Activated naive CD8-positive, alpha-beta T cell treated with anti-CD3 and anti-CD28 coated beads, Interleukin-2, amount 10 ng/mL, durations not matched to agents 7 days and 5 days (primary cell): ENCODE measurements at regions not wholly inside any gene's neighbourhood (a gene's known extent, or its start where the extent isn't known, plus 50 kb on each side); places are given as distances from the start of the nearest gene placed in this dataset.
"Not testable (repeated sequence)": the region's sequence is repeated elsewhere in the genome, so short reads cannot be mapped to it uniquely, and the experiment has no call there.

ENCODE experiments used
- ATAC-seq: fragments of 150-1000 bp; cut with Tn5 transposase; one replicate; pipeline ENCODE4 v1.10.0; 2021; ENCODE audit warnings: low read depth, moderate library complexity
- POLR2A ChIA-PET: fragments of 350-600 bp; sonication (Branson Sonifier 250); formaldehyde crosslinking; loops from one replicate; lab custom pipeline; 2021; ENCODE audit warnings: antibody characterized with exemption; lab: Charles Lee
- DNase-seq: peaks from one replicate; pipeline ENCODE4 v3.0.0; 2021
- H3K27ac Mint-ChIP-seq: one replicate; pipeline ENCODE4 v1.8.0; 2022; ENCODE audit warnings: mild to moderate bottlenecking, mixed read lengths
- H3K27me3 Mint-ChIP-seq: one replicate; pipeline ENCODE4 v1.8.0; 2022; ENCODE audit warnings: mild to moderate bottlenecking, moderate library complexity, mixed read lengths
- H3K36me3 Mint-ChIP-seq: one replicate; pipeline ENCODE4 v1.8.0; 2021; ENCODE audit warnings: mild to moderate bottlenecking, mixed read lengths
- H3K4me1 Mint-ChIP-seq: one replicate; pipeline ENCODE4 v1.8.0; 2021; ENCODE audit warnings: mixed read lengths
- H3K4me3 Mint-ChIP-seq: one replicate; pipeline ENCODE4 v1.8.0; 2022; ENCODE audit warnings: mild to moderate bottlenecking, moderate library complexity, mixed read lengths
- H3K9me3 Mint-ChIP-seq: one replicate; pipeline ENCODE4 v1.8.0; 2021; ENCODE audit warnings: mixed read lengths

- DNase-seq, result no peak
- H3K27me3 Mint-ChIP-seq, result peaks cover 3% of the 10 kb centered on the region
- H3K27ac Mint-ChIP-seq, result no peak overlapping the region
- no peaks in the 10 kb centered on the region for H3K9me3 Mint-ChIP-seq
- no peaks in the 10 kb centered on the region for H3K4me1 Mint-ChIP-seq
- no peaks in the 10 kb centered on the region for H3K36me3 Mint-ChIP-seq
- ATAC-seq, result no peak
- H3K4me3 Mint-ChIP-seq, result no peak overlapping the region
- POLR2A ChIA-PET, result no interaction called here
These were observed 90.2 kb downstream of the DNAJB9 start for GRCh38 chr7:108659867-108660266.

- POLR2A ChIA-PET, result no interaction called here
- H3K27ac Mint-ChIP-seq, result no peak overlapping the region
- ATAC-seq (no peak), DNase-seq (no peak)
- peaks cover 3% of the 10 kb centered on the region for H3K27me3 Mint-ChIP-seq
- H3K4me1 Mint-ChIP-seq, result no peaks in the 10 kb centered on the region
- H3K36me3 Mint-ChIP-seq, result no peaks in the 10 kb centered on the region
- no peaks in the 10 kb centered on the region for H3K9me3 Mint-ChIP-seq
- no peak overlapping the region for H3K4me3 Mint-ChIP-seq
These were observed 90.8 kb downstream of the DNAJB9 start for GRCh38 chr7:108660465-108660864.

- H3K9me3 Mint-ChIP-seq, result no peaks in the 10 kb centered on the region
- no peak for DNase-seq
- H3K36me3 Mint-ChIP-seq, result no peaks in the 10 kb centered on the region
- H3K4me1 Mint-ChIP-seq, result no peaks in the 10 kb centered on the region
- no peak for ATAC-seq
- POLR2A ChIA-PET, result no interaction called here
- H3K4me3 Mint-ChIP-seq, result no peak overlapping the region
- H3K27ac Mint-ChIP-seq, result no peak overlapping the region
- H3K27me3 Mint-ChIP-seq, result peaks cover 7% of the 10 kb centered on the region
These were observed 93.2 kb downstream of the DNAJB9 start for GRCh38 chr7:108662783-108663362.

- Mint-ChIP-seq H3K4me1 (no peaks in the 10 kb centered on the region), H3K36me3 (no peaks in the 10 kb centered on the region)
These were observed 94.0 kb downstream of the DNAJB9 start for GRCh38 chr7:108663701-108664100.

GRCh38 chr7:108667216-108667615 lies 97.5 kb downstream of the DNAJB9 start:
- POLR2A ChIA-PET, result no interaction called here
- DNase-seq (no peak), ATAC-seq (no peak)
- peaks cover 2% of the 10 kb centered on the region for H3K9me3 Mint-ChIP-seq
- no peak overlapping the region for H3K27ac Mint-ChIP-seq
- peaks cover 7% of the 10 kb centered on the region for H3K27me3 Mint-ChIP-seq
- no peaks in the 10 kb centered on the region for H3K36me3 Mint-ChIP-seq
- H3K4me3 Mint-ChIP-seq, result no peak overlapping the region
- no peaks in the 10 kb centered on the region for H3K4me1 Mint-ChIP-seq

More at GRCh38 chr7:108663701-108664100, 94.0 kb downstream of the DNAJB9 start:
- H3K27ac Mint-ChIP-seq, result no peak overlapping the region
- ATAC-seq (no peak), DNase-seq (no peak)
- H3K4me3 Mint-ChIP-seq, result no peak overlapping the region
- no peaks in the 10 kb centered on the region for H3K9me3 Mint-ChIP-seq
- POLR2A ChIA-PET, result no interaction called here
- peaks cover 7% of the 10 kb centered on the region for H3K27me3 Mint-ChIP-seq

- Mint-ChIP-seq H3K36me3 (no peaks in the 10 kb centered on the region), H3K27ac (no peak overlapping the region), H3K9me3 (peaks cover 2% of the 10 kb centered on the region), H3K4me1 (no peaks in the 10 kb centered on the region), H3K4me3 (no peak overlapping the region), H3K27me3 (peaks cover 4% of the 10 kb centered on the region)
- ATAC-seq (no peak), DNase-seq (no peak)
- POLR2A ChIA-PET, result no interaction called here
These were observed 100.3 kb downstream of the DNAJB9 start for GRCh38 chr7:108669958-108670357.

GRCh38 chr7:108673699-108674098 lies 104.0 kb downstream of the DNAJB9 start:
- H3K36me3 Mint-ChIP-seq, H3K9me3 Mint-ChIP-seq, H3K4me3 Mint-ChIP-seq, DNase-seq, H3K27me3 Mint-ChIP-seq, POLR2A ChIA-PET, H3K27ac Mint-ChIP-seq, ATAC-seq, H3K4me1 Mint-ChIP-seq: not testable (repeated sequence)

- Mint-ChIP-seq H3K36me3 (no peaks in the 10 kb centered on the region), H3K27ac (no peak overlapping the region), H3K4me3 (no peak overlapping the region), H3K4me1 (no peaks in the 10 kb centered on the region), H3K27me3 (no peaks in the 10 kb centered on the region), H3K9me3 (no peaks in the 10 kb centered on the region)
- ATAC-seq, result no peak
- no peak for DNase-seq
- POLR2A ChIA-PET, result no interaction called here
These were observed 115.0 kb downstream of the DNAJB9 start for GRCh38 chr7:108684629-108685028.

- no peak for ATAC-seq
- no peak overlapping the region for H3K27ac Mint-ChIP-seq
These were observed 116.8 kb downstream of the DNAJB9 start for GRCh38 chr7:108686494-108686893.

GRCh38 chr7:108697254-108697653 lies 127.6 kb downstream of the DNAJB9 start:
- Mint-ChIP-seq H3K27me3 (peaks cover 3% of the 10 kb centered on the region), H3K36me3 (no peaks in the 10 kb centered on the region), H3K27ac (no peak overlapping the region), H3K4me3 (no peak overlapping the region), H3K4me1 (peaks cover 3% of the 10 kb centered on the region), H3K9me3 (peaks cover 2% of the 10 kb centered on the region)
- POLR2A ChIA-PET, result no interaction called here
- ATAC-seq (no peak), DNase-seq (no peak)

More at GRCh38 chr7:108686494-108686893, 116.8 kb downstream of the DNAJB9 start:
- Mint-ChIP-seq H3K36me3 (no peaks in the 10 kb centered on the region), H3K4me3 (no peak overlapping the region), H3K9me3 (no peaks in the 10 kb centered on the region), H3K27me3 (peaks cover 1% of the 10 kb centered on the region), H3K4me1 (no peaks in the 10 kb centered on the region)
- DNase-seq, result no peak
- POLR2A ChIA-PET, result no interaction called here

GRCh38 chr7:108711611-108712010 lies 141.9 kb downstream of the DNAJB9 start:
- Mint-ChIP-seq H3K27me3 (peaks cover 2% of the 10 kb centered on the region), H3K4me3 (no peak overlapping the region), H3K27ac (no peak overlapping the region), H3K36me3 (no peaks in the 10 kb centered on the region), H3K9me3 (peaks cover 2% of the 10 kb centered on the region), H3K4me1 (no peaks in the 10 kb centered on the region)
- DNase-seq (no peak), ATAC-seq (no peak)
- POLR2A ChIA-PET, result no interaction called here

GRCh38 chr7:108716783-108717182 lies 147.1 kb downstream of the DNAJB9 start:
- Mint-ChIP-seq H3K9me3 (no peaks in the 10 kb centered on the region), H3K36me3 (no peaks in the 10 kb centered on the region), H3K4me1 (no peaks in the 10 kb centered on the region), H3K27ac (no peak overlapping the region), H3K27me3 (peaks cover 2% of the 10 kb centered on the region), H3K4me3 (no peak overlapping the region)
- DNase-seq (no peak), ATAC-seq (no peak)
- POLR2A ChIA-PET, result no interaction called here

GRCh38 chr7:108717781-108718180 lies 148.1 kb downstream of the DNAJB9 start:
- DNase-seq, result no peak
- POLR2A ChIA-PET, result no interaction called here
- H3K4me3 Mint-ChIP-seq, result no peak overlapping the region
- peaks cover 2% of the 10 kb centered on the region for H3K27me3 Mint-ChIP-seq
- no peaks in the 10 kb centered on the region for H3K4me1 Mint-ChIP-seq
- no peaks in the 10 kb centered on the region for H3K9me3 Mint-ChIP-seq
- no peaks in the 10 kb centered on the region for H3K36me3 Mint-ChIP-seq
- no peak overlapping the region for H3K27ac Mint-ChIP-seq
- ATAC-seq, result no peak

GRCh38 chr7:108719631-108720030 lies 150.0 kb downstream of the DNAJB9 start:
- Mint-ChIP-seq H3K36me3 (no peaks in the 10 kb centered on the region), H3K27me3 (peaks cover 2% of the 10 kb centered on the region), H3K27ac (no peak overlapping the region), H3K4me1 (no peaks in the 10 kb centered on the region), H3K9me3 (no peaks in the 10 kb centered on the region), H3K4me3 (no peak overlapping the region)
- DNase-seq (no peak), ATAC-seq (no peak)
- POLR2A ChIA-PET, result no interaction called here

GRCh38 chr7:108722561-108722960 lies 152.9 kb downstream of the DNAJB9 start:
- Mint-ChIP-seq H3K4me1 (no peaks in the 10 kb centered on the region), H3K27me3 (no peaks in the 10 kb centered on the region), H3K9me3 (no peaks in the 10 kb centered on the region), H3K36me3 (no peaks in the 10 kb centered on the region), H3K4me3 (no peak overlapping the region), H3K27ac (no peak overlapping the region)
- DNase-seq, result no peak
- no peak for ATAC-seq
- POLR2A ChIA-PET, result no interaction called here
